Fibroblast of villous mesenchyme (primary cell): ENCODE measurements at regions not wholly inside any gene's neighbourhood (a gene's known extent, or its start where the extent isn't known, plus 50 kb on each side); places are given as distances from the start of the nearest gene placed in this dataset.

Experiments used
- DNase-seq: peaks from one replicate; pipeline ENCODE4 v3.0.0-alpha.2; 2010; ENCODE audit warnings: low read depth
- H3K4me3 ChIP-seq: 2 replicates; pipeline ENCODE4 v1.5.1; 2011; ENCODE audit warnings: low read depth, mild to moderate bottlenecking, low read length
- TF ChIP-seq, protein P1 (sequence below): IDR thresholded peaks from 2 replicates; pipeline ENCODE4 v1.5.1; 2012; ENCODE audit warnings: low read depth, mild to moderate bottlenecking, low read length; ENCODE audit not compliant: insufficient read depth

DNA sequence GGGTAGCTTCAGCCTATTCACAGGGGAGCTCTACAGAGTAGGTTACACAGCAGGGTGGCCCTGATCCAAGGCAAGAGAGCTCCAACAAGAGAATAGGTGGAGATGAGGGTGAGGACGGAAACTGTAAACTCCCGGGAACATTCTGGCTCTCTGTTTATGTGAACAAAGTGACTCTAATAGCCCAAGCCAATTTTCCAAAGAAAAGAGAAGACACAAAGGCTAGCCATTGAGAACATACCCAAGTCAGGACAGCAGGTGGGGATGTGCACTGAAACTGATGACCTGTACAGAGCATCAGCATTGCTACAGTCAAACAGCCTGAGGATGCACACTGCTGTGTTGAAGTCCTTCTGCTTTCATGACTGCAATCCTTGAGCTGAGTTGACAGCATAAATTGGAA lies 136.0 kb upstream of the TOP1 start:
- no peak for DNase-seq
- H3K4me3 ChIP-seq: no peak overlapping the region
- TF ChIP-seq, protein P1, sequence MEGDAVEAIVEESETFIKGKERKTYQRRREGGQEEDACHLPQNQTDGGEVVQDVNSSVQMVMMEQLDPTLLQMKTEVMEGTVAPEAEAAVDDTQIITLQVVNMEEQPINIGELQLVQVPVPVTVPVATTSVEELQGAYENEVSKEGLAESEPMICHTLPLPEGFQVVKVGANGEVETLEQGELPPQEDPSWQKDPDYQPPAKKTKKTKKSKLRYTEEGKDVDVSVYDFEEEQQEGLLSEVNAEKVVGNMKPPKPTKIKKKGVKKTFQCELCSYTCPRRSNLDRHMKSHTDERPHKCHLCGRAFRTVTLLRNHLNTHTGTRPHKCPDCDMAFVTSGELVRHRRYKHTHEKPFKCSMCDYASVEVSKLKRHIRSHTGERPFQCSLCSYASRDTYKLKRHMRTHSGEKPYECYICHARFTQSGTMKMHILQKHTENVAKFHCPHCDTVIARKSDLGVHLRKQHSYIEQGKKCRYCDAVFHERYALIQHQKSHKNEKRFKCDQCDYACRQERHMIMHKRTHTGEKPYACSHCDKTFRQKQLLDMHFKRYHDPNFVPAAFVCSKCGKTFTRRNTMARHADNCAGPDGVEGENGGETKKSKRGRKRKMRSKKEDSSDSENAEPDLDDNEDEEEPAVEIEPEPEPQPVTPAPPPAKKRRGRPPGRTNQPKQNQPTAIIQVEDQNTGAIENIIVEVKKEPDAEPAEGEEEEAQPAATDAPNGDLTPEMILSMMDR: no peak

DNA sequence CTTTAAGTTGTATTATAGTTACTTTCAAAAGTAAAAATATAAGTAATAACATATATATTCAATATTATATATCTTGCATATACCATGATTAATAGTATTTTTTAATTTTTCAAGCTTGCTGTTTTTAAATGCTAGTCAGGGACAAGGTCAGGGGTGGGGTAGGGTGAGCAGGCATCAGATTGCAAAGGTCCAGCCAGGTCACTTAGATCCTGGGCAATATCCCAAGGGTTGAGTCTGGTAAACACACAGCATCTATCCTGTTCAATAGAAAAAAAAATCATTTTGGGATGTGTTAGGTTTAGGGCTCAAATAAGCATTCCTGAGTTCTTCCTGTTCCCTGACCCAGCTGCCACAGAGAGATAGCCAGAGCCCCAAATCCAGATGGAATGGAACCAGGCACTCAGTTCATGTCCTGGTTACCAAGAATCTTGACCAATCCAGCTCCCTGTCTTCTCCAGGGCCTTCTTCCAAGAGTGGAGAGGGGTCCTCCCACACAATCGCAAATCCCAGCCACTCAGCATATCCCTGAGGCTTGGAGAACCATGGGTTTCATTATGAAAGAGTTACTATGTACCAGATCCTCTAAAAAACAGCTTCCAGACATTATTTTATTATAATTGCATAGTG lies 134.9 kb upstream of the TOP1 start:
- DNase-seq: no peak
- TF ChIP-seq, protein P1: no peak
- H3K4me3 ChIP-seq: no peak overlapping the region

DNA sequence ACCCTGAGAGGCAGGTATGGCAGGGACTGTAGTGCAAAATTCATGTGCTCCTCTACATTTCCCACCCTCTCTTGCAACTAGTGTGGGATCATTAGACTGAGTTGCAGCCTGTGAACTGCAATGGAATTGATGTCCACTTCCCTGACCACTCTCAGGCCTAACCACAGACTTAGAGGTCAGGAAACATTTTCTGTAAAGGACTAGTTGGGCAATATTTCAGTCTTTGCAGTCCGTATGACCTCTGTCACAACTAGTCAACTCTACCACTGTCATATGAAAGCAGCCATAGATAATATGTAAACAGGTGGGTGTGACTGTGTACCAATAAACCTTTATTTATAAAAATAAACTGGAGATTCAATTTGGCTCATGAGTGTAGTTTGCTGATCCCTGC lies 134.4 kb upstream of the TOP1 start:
- no peak for DNase-seq
- no peak overlapping the region for H3K4me3 ChIP-seq
- TF ChIP-seq, protein P1: no peak

DNA sequence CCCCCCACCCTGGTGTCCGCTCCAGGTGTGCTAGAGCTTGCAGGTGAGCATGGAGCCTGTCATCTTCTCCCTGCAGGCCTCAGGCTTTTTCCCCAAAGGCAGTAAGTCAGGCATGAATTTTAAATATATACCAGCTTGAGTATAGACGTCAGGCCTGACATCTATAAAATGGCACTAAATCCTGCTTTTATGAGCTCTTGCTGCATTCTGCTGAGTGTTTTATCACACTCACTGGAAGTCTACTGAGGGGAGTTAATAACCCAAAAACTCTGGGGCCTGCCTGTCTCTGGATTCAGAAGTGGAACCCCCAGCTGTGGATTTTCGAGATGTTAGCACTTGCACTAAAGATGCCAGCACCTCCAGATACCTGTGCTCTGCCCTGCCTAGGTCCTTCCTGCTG lies 133.4 kb upstream of the TOP1 start:
- DNase-seq: no peak
- TF ChIP-seq, protein P1: no peak
- H3K4me3 ChIP-seq: no peak overlapping the region

DNA sequence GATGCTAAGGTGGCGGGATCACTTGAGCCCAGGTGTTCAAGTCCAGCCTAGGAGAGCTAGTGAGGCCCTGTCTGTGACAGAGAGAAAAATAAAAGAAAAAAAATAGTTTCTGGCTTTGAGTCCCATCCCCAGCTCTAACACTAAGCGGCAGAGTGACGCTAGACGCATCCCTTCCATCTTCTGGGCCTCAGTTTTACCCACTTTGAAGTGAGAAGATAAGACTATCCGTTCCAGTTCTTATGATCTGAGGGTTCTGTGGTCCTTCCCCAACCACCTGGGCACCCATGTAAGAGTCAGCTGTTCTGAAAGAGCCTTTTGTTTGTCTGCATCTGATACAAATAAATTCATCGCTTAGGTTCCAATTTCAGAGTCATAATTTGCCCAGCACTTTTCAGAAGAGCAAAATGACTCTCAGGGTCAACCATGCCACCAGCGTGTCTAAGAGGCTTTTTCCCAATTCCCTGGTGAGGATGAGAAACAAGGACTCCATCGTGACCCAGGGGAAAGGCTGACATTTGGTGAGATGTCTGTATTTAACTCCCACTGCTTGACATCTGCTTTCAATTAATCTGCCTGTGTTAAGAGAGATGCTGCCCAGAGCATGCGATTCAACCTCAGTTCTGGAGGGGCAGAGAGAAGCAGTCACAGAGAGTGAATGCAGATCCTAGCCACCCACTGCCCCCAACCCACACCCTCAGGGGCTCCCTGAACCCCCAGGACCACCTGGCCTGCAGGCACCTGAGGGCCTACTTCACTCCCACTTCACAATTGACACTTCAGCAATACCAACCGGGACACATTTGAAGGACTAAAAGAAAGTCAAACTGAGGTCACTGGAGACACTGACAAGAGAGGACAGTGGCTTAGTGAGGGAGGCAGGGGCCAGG lies 131.6 kb upstream of the TOP1 start:
- H3K4me3 ChIP-seq: no peak overlapping the region
- TF ChIP-seq, protein P1: no peak
- DNase-seq: peak; percentile 72

DNA sequence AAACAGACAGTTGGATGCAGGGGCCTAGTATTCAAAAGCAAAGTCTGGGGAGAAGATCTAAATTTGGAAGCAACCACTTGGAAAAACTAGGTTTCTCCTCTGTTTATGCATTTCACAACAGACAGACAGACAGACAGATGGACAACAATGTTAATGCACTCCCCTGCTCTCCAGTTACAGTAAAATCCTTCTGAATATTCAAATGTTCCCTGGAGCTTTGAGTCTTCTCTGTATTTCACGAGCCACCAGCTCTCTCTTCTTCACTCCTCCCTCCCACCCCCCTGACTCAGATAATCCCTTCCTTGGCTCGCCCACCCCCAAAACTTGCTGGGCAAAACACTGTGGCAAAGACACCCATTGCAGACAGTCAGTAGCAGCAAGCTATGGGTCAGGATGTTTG lies 129.3 kb upstream of the TOP1 start:
- TF ChIP-seq, protein P1: no peak
- no peak overlapping the region for H3K4me3 ChIP-seq
- no peak for DNase-seq
